ENCODE measurements at regions not wholly inside any gene's neighbourhood (a gene's known extent, or its start where the extent isn't known, plus 50 kb on each side); places are given as distances from the start of the nearest gene placed in this dataset.

GRCh38 chr5:135110785-135111596, 77.0 kb upstream of the PITX1 start:
- Histone ChIP-seq H3K9me3 (ENCODE audit: control insufficient read depth in 1 of 2, low read length in 2 of 2) (no peaks in the 10 kb centered on the region), H3K9ac (ENCODE audit: low read depth in 1 of 2, low read length in 2 of 2) (no peak overlapping the region), H3K36me3 (ENCODE audit: control insufficient read depth in 1 of 2, insufficient read depth in 2 of 2, low read length in 2 of 2) (no peaks in the 10 kb centered on the region), H3K4me1 (ENCODE audit: control insufficient read depth in 1 of 2, insufficient read depth in 2 of 2, low read length in 2 of 2) (peaks cover 8 to 9% of the 10 kb centered on the region in 2 donors), H3K27me3 (ENCODE audit: control insufficient read depth in 1 of 2, insufficient read depth in 2 of 2, low read length in 2 of 2) (peaks cover 0 to 3% of the 10 kb centered on the region in 2 donors), H3K27ac (ENCODE audit: low read depth, low read length) (no peak overlapping the region), H3K4me3 (ENCODE audit: low read depth in 1 of 2, low read length in 2 of 2) (no peak overlapping the region)

- no peak overlapping the region for H3K4me3 ChIP-seq (ENCODE audit: low read depth in 1 of 2, low read length in 2 of 2)
- peaks cover 8 to 9% of the 10 kb centered on the region in 2 donors for H3K4me1 ChIP-seq (ENCODE audit: control insufficient read depth in 1 of 2, insufficient read depth in 2 of 2, low read length in 2 of 2)
- no peak overlapping the region for H3K9ac ChIP-seq (ENCODE audit: low read depth in 1 of 2, low read length in 2 of 2)
- no peaks in the 10 kb centered on the region for H3K36me3 ChIP-seq (ENCODE audit: control insufficient read depth in 1 of 2, insufficient read depth in 2 of 2, low read length in 2 of 2)
- peaks cover 0 to 3% of the 10 kb centered on the region in 2 donors for H3K27me3 ChIP-seq (ENCODE audit: control insufficient read depth in 1 of 2, insufficient read depth in 2 of 2, low read length in 2 of 2)
- no peak overlapping the region for H3K27ac ChIP-seq (ENCODE audit: low read depth, low read length)
- no peaks in the 10 kb centered on the region for H3K9me3 ChIP-seq (ENCODE audit: control insufficient read depth in 1 of 2, low read length in 2 of 2)
Observed at GRCh38 chr5:135108992-135109391, 75.0 kb upstream of the PITX1 start.

DNA sequence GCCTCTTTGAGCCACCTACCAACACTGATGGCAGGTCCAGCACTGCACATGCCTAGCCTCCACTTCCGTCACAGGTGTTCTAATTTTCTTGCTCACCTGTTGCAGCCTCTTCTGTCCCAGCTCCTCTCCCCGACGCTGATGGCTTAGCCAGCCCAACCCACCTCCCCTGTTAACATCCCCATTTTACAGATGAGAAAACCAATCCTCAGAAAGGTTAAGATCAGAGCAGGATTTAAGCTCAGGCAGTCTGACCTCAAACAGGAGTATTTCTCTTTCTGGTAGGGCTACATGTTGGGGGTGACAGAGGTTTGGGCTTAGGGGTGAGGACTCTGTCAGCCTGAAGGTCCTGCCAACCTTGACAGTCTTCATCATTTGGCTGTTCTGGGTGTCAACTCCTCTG, 74.5 kb upstream of the PITX1 start:
- Histone ChIP-seq H3K9me3 (ENCODE audit: control insufficient read depth in 1 of 2, low read length in 2 of 2) (no peaks in the 10 kb centered on the region), H3K4me3 (ENCODE audit: low read depth in 1 of 2, low read length in 2 of 2) (no peak overlapping the region), H3K4me1 (ENCODE audit: control insufficient read depth in 1 of 2, insufficient read depth in 2 of 2, low read length in 2 of 2) (peaks cover 8 to 9% of the 10 kb centered on the region in 2 donors), H3K27ac (ENCODE audit: low read depth, low read length) (no peak overlapping the region), H3K27me3 (ENCODE audit: control insufficient read depth in 1 of 2, insufficient read depth in 2 of 2, low read length in 2 of 2) (peaks cover 0 to 3% of the 10 kb centered on the region in 2 donors), H3K9ac (ENCODE audit: low read depth in 1 of 2, low read length in 2 of 2) (no peak overlapping the region), H3K36me3 (ENCODE audit: control insufficient read depth in 1 of 2, insufficient read depth in 2 of 2, low read length in 2 of 2) (no peaks in the 10 kb centered on the region)

DNA sequence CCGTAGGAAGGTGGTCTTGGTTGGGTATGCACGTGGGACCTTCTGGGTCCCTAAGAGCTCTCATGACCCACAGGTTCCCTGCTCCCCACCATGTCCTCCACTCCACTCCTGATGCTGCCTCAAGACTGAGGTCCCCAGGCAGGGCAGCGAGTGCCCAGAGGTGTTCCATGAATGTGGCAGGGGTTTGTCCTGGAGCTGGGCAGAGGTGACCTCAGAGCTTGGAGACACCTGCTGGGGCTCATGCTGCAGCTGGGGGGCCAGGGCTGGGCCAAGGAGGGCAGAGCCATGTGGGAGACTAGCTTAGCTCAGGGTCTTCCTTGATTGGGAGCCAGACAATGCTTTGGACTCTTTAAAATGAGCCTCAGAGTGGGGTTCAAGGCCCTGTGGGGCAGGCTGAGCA, 74.0 kb upstream of the PITX1 start:
- H3K9ac ChIP-seq (ENCODE audit: low read depth in 1 of 2, low read length in 2 of 2) = no peak overlapping the region
- no peak overlapping the region for H3K4me3 ChIP-seq (ENCODE audit: low read depth in 1 of 2, low read length in 2 of 2)
- H3K36me3 ChIP-seq (ENCODE audit: control insufficient read depth in 1 of 2, insufficient read depth in 2 of 2, low read length in 2 of 2) = no peaks in the 10 kb centered on the region
- peaks cover 8 to 9% of the 10 kb centered on the region in 2 donors for H3K4me1 ChIP-seq (ENCODE audit: control insufficient read depth in 1 of 2, insufficient read depth in 2 of 2, low read length in 2 of 2)
- H3K27ac ChIP-seq (ENCODE audit: low read depth, low read length) = no peak overlapping the region
- H3K9me3 ChIP-seq (ENCODE audit: control insufficient read depth in 1 of 2, low read length in 2 of 2) = no peaks in the 10 kb centered on the region
- H3K27me3 ChIP-seq (ENCODE audit: control insufficient read depth in 1 of 2, insufficient read depth in 2 of 2, low read length in 2 of 2) = peaks cover 0 to 3% of the 10 kb centered on the region in 2 donors

DNA sequence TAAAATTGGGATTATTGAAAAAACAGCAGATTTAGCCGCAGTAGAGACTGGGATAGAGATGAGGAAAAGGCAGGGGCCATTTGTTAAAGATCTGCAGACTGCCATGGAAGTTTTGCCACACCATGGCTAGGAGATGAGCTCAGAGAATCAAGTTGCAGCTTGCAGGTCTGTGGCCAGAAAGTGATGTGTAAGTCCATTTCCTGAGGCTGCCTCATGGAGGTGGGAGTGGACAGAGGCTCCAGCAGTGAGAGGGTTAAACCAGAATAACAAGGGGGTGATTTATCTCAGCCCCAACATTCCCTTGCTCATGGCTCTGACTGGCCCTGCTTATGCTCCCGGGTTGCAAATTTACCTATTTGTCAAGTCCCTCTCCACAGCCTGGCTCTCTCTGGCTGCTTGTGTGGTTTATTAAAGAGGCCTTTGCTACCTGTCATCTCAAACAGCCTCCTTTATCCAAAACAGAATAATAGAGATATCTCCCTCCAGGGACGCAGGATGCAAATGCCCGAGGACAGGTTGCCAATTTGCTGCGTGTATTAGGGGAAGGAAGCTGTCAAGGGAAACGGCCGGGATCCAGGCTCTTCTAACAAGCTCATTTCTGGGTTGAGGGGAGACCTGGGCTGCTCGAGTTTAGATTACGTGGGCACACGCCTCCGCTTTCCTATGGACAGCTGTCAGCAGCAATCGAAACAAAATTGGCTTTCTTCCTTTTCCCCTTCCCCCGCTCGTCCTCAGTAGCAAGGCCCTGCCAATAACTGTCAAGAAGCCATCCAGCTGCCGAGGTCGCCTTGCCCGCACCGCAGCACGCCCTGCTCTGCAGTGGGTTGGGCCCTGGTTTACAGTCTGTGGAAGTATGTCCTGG, 72.8 kb upstream of the PITX1 start:
- H3K4me3 ChIP-seq (ENCODE audit: low read depth in 1 of 2, low read length in 2 of 2) = no peak overlapping the region
- H3K36me3 ChIP-seq (ENCODE audit: control insufficient read depth in 1 of 2, insufficient read depth in 2 of 2, low read length in 2 of 2) = no peaks in the 10 kb centered on the region
- H3K27me3 ChIP-seq (ENCODE audit: control insufficient read depth in 1 of 2, insufficient read depth in 2 of 2, low read length in 2 of 2) = peaks cover 0 to 3% of the 10 kb centered on the region in 2 donors
- no peak overlapping the region for H3K27ac ChIP-seq (ENCODE audit: low read depth, low read length)
- no peaks in the 10 kb centered on the region for H3K9me3 ChIP-seq (ENCODE audit: control insufficient read depth in 1 of 2, low read length in 2 of 2)
- H3K4me1 ChIP-seq (ENCODE audit: control insufficient read depth in 1 of 2, insufficient read depth in 2 of 2, low read length in 2 of 2) = peaks cover 8 to 9% of the 10 kb centered on the region in 2 donors
- no peak overlapping the region for H3K9ac ChIP-seq (ENCODE audit: low read depth in 1 of 2, low read length in 2 of 2)

DNA sequence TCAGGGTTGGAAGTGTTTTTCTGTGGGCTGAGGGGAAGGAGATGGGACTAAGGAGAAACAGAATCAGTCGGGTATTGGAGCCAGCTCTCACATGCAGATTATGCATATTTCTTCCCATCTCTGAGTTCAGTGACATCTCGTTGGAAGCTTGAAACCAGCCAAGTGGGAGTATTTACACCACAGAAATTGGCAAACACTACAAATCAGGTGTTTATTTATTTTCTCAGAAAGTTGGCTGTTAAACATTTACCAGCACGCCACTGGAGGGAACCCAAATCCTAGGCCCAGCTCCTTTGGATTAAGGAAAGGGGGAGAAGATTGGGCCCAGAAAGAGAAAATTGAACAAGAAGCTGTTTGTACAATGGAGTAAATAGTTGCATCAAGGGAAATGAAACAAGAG, 72.1 kb upstream of the PITX1 start:
- Histone ChIP-seq H3K4me3 (ENCODE audit: low read depth in 1 of 2, low read length in 2 of 2) (no peak overlapping the region), H3K4me1 (ENCODE audit: control insufficient read depth in 1 of 2, insufficient read depth in 2 of 2, low read length in 2 of 2) (peaks cover 8 to 9% of the 10 kb centered on the region in 2 donors), H3K27me3 (ENCODE audit: control insufficient read depth in 1 of 2, insufficient read depth in 2 of 2, low read length in 2 of 2) (peaks cover 0 to 3% of the 10 kb centered on the region in 2 donors), H3K36me3 (ENCODE audit: control insufficient read depth in 1 of 2, insufficient read depth in 2 of 2, low read length in 2 of 2) (no peaks in the 10 kb centered on the region), H3K9ac (ENCODE audit: low read depth in 1 of 2, low read length in 2 of 2) (no peak overlapping the region), H3K27ac (ENCODE audit: low read depth, low read length) (no peak overlapping the region), H3K9me3 (ENCODE audit: control insufficient read depth in 1 of 2, low read length in 2 of 2) (no peaks in the 10 kb centered on the region)

DNA sequence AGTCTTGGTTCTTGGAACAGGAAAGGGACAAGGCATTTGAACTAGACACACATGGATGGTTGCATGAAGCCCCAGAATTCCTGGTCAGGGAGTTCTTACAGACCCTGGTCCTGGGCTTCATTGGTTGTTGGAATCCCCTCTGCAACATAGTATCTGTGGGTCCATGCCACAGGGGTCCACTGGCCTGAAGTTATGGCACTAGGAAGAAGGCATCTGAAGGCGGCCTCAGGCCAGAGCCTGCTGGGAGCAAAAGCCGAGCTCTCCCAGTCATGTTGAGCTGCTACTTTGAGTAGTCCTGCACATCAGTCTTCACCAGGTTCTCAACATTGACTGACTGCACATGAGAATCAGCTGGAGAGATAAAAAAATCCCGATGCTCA, 71.1 kb upstream of the PITX1 start:
- Histone ChIP-seq H3K9me3 (ENCODE audit: control insufficient read depth in 1 of 2, low read length in 2 of 2) (no peaks in the 10 kb centered on the region), H3K9ac (ENCODE audit: low read depth in 1 of 2, low read length in 2 of 2) (no peak overlapping the region), H3K4me3 (ENCODE audit: low read depth in 1 of 2, low read length in 2 of 2) (no peak overlapping the region), H3K36me3 (ENCODE audit: control insufficient read depth in 1 of 2, insufficient read depth in 2 of 2, low read length in 2 of 2) (no peaks in the 10 kb centered on the region), H3K27me3 (ENCODE audit: control insufficient read depth in 1 of 2, insufficient read depth in 2 of 2, low read length in 2 of 2) (peaks cover 0 to 3% of the 10 kb centered on the region in 2 donors), H3K27ac (ENCODE audit: low read depth, low read length) (no peak overlapping the region), H3K4me1 (ENCODE audit: control insufficient read depth in 1 of 2, insufficient read depth in 2 of 2, low read length in 2 of 2) (peaks cover 8 to 9% of the 10 kb centered on the region in 2 donors)

DNA sequence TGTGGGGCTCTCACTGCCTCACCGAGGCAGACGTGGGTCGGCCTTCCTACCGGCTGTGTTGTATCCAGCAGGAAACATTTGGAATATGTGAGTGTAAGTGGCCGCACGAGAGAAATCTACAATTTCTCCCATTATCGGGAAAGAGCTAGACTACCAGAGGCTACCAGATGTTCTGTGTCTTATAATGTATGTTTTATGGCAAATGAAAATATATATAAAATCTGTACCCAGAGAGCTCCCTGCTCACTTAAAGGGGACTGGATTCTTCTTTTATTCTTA, 69.5 kb upstream of the PITX1 start:
- H3K27me3 ChIP-seq (ENCODE audit: control insufficient read depth in 1 of 2, insufficient read depth in 2 of 2, low read length in 2 of 2) = peaks cover 0 to 3% of the 10 kb centered on the region in 2 donors
- no peak overlapping the region for H3K27ac ChIP-seq (ENCODE audit: low read depth, low read length)
- peaks cover 8 to 9% of the 10 kb centered on the region in 2 donors for H3K4me1 ChIP-seq (ENCODE audit: control insufficient read depth in 1 of 2, insufficient read depth in 2 of 2, low read length in 2 of 2)
- no peaks in the 10 kb centered on the region for H3K9me3 ChIP-seq (ENCODE audit: control insufficient read depth in 1 of 2, low read length in 2 of 2)
- no peak overlapping the region for H3K4me3 ChIP-seq (ENCODE audit: low read depth in 1 of 2, low read length in 2 of 2)
- H3K9ac ChIP-seq (ENCODE audit: low read depth in 1 of 2, low read length in 2 of 2) = no peak overlapping the region
- no peaks in the 10 kb centered on the region for H3K36me3 ChIP-seq (ENCODE audit: control insufficient read depth in 1 of 2, insufficient read depth in 2 of 2, low read length in 2 of 2)

- Histone ChIP-seq H3K4me1 (ENCODE audit: control insufficient read depth in 1 of 2, insufficient read depth in 2 of 2, low read length in 2 of 2) (peaks cover 8 to 9% of the 10 kb centered on the region in 2 donors), H3K27me3 (ENCODE audit: control insufficient read depth in 1 of 2, insufficient read depth in 2 of 2, low read length in 2 of 2) (peaks cover 0 to 3% of the 10 kb centered on the region in 2 donors), H3K9me3 (ENCODE audit: control insufficient read depth in 1 of 2, low read length in 2 of 2) (no peaks in the 10 kb centered on the region), H3K9ac (ENCODE audit: low read depth in 1 of 2, low read length in 2 of 2) (no peak overlapping the region), H3K36me3 (ENCODE audit: control insufficient read depth in 1 of 2, insufficient read depth in 2 of 2, low read length in 2 of 2) (no peaks in the 10 kb centered on the region), H3K4me3 (ENCODE audit: low read depth in 1 of 2, low read length in 2 of 2) (no peak overlapping the region), H3K27ac (ENCODE audit: low read depth, low read length) (no peak overlapping the region)
Observed at GRCh38 chr5:135102716-135103574, 68.9 kb upstream of the PITX1 start.
